ENCODE measurements at regions not wholly inside any gene's neighbourhood (a gene's known extent, or its start where the extent isn't known, plus 50 kb on each side); places are given as distances from the start of the nearest gene placed in this dataset.

DNA sequence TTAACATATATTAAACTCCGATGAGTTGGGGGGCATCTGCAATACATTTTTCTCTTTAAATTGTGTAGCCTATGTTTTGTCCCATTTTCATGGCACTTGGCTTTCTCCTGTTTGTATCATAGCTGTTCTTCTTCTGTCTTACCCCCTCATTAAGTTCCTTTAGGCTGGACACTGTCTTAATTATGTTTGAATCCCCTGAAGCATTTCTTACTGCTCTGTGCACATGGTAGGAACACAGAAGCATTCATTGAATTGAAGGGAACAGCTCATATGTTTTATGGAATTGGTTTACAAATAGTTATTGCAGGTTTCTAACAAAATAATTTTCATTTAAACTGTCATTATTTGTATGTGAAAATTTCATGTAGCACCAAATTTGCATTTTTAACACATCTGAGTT lies 176.8 kb downstream of the TANC2 start:
- no peak overlapping the region for H3K27ac ChIP-seq
- no peak for TF ChIP-seq CTCF (conservative IDR thresholded peaks at IDR 0.05)

DNA sequence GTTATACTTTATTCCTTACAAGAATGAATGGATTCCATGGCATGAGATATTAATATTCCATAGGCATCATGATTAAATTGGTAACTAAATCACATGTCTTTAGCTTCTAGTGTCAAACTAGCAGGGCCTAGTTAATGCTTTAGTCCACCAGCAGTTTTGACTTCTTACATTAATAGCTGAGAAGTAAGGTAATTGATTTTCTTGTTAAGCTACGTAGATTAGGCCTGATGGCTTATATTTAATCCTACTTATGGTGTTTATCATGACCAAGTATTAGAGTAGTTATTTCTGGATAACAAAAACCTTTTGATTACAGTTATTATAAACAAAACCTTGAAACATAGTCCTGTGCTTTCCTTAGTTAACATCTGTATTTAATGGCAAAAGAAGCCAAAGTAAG lies 184.5 kb downstream of the TANC2 start:
- TF ChIP-seq CTCF (conservative IDR thresholded peaks at IDR 0.05): no peak
- H3K27ac ChIP-seq: no peak overlapping the region

- no peak for TF ChIP-seq CTCF (conservative IDR thresholded peaks at IDR 0.05)
- H3K27ac ChIP-seq: no peak overlapping the region
Observed at GRCh38 chr17:63150994-63151464, 185.0 kb downstream of the TANC2 start.

DNA sequence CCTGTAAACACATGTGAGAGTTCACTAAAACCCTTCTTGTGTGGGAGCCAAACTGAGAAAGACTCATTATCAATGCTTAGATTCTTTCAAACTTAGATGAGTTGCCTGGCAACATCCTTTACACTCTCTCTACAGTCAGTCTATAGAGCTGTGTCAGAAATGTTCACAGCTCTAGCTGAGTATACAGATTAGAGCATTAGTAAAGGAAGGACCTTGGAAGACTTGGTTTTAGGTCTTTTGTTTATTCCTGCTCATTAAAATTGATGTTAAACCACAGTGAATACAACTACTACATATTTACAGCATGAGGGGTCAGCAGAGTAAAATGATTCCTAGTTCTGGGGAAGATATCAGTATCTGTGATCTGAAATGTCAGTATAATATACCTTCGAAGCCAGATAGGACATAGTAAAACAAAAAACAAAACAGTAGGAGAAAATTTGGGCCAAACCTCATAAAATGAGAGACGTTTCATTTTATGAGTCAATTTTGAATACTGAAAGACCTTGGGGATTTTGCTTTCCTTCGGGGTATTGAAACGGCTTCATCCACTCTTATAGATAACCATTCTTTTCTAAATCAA lies 186.0 kb downstream of the TANC2 start:
- no peak for TF ChIP-seq CTCF (conservative IDR thresholded peaks at IDR 0.05)
- H3K27ac ChIP-seq: no peak overlapping the region

- no peak for TF ChIP-seq CTCF (conservative IDR thresholded peaks at IDR 0.05)
- H3K27ac ChIP-seq: no peak overlapping the region
Observed at GRCh38 chr17:63153488-63153887, 187.5 kb downstream of the TANC2 start.

DNA sequence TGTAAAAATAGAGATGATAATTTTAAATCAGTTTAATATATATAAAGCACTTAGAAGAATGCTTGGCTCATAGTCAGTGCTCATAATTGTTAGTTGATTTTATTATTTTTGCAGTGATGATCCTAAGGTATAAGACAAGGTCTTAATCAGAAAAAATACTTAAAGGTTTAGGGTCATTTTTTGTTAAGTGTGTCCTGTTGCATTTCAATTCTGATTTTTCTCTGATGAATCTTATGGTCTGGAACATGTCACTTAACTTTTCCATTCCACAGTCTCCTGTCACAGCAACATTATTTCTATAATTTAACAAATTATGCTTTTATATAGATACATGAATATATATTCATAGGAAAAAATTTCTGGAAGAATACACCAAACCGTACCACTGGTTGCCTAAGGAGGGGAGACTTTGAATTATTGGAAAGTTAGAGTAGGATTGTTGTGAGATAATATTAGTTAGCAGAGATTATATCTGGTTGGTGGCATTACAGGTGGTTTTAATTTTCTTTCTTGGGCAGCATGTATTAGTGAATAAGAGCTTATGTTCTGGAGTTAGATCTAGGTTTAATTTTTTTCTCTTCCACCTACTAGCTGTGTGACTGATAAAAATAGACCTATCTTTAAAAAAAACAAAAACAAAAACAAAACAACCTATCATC lies 188.7 kb downstream of the TANC2 start:
- H3K27ac ChIP-seq: no peak overlapping the region
- TF ChIP-seq CTCF (conservative IDR thresholded peaks at IDR 0.05): no peak

DNA sequence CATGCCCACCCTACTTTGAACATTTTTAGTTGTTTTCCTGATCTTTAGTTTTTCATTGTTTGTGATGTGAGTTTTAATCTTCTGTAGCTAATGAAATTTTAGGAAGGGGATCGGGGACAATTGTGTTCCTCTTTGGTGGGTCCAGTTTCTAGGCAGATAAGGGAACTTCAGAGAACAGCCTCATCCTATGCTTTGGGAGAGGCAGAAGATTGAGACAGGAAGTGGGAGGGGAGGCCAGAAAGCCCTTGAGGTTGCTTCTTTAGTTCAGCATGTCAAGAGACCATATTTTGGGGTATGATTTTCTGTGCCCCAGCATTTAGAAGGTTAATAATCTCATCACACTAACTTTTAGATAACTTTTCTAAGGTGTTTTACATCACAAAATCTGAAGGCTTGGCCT lies 191.0 kb downstream of the TANC2 start:
- no peak for TF ChIP-seq CTCF (conservative IDR thresholded peaks at IDR 0.05)
- H3K27ac ChIP-seq: no peak overlapping the region
